HFF-Myc (cell line): ENCODE measurements at regions not wholly inside any gene's neighbourhood (a gene's known extent, or its start where the extent isn't known, plus 50 kb on each side); places are given as distances from the start of the nearest gene placed in this dataset.

Experiments used
- DNase-seq: peaks from one replicate; pipeline ENCODE4 v3.0.0-alpha.2; 2011; ENCODE audit warnings: low read depth; ENCODE audit errors: extremely low read depth
- H3K4me3 ChIP-seq: replicated peaks from 2 replicates; pipeline ENCODE4 v1.5.1; 2011; ENCODE audit warnings: low read depth, mild to moderate bottlenecking, control low read depth, low read length
- TF ChIP-seq, protein P1 (sequence below): IDR thresholded peaks from 2 replicates; pipeline ENCODE4 v1.5.1; 2012; ENCODE audit warnings: mild to moderate bottlenecking, low read depth, low read length, control low read depth; ENCODE audit errors: missing control alignments

GRCh38 chr5:111017731-111018130 lies 53.8 kb upstream of the TSLP start:
- DNase-seq, result no peak
- H3K4me3 ChIP-seq, result no peak overlapping the region
- TF ChIP-seq, protein P1, sequence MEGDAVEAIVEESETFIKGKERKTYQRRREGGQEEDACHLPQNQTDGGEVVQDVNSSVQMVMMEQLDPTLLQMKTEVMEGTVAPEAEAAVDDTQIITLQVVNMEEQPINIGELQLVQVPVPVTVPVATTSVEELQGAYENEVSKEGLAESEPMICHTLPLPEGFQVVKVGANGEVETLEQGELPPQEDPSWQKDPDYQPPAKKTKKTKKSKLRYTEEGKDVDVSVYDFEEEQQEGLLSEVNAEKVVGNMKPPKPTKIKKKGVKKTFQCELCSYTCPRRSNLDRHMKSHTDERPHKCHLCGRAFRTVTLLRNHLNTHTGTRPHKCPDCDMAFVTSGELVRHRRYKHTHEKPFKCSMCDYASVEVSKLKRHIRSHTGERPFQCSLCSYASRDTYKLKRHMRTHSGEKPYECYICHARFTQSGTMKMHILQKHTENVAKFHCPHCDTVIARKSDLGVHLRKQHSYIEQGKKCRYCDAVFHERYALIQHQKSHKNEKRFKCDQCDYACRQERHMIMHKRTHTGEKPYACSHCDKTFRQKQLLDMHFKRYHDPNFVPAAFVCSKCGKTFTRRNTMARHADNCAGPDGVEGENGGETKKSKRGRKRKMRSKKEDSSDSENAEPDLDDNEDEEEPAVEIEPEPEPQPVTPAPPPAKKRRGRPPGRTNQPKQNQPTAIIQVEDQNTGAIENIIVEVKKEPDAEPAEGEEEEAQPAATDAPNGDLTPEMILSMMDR, result no peak
